Peyer's patch (tissue), 4 donors: ENCODE measurements at regions not wholly inside any gene's neighbourhood (a gene's known extent, or its start where the extent isn't known, plus 50 kb on each side); places are given as distances from the start of the nearest gene placed in this dataset.

Experiments used
- DNase-seq, 3 donors: peaks; one replicate each; pipeline ENCODE4 v3.0.0-alpha.2; 2017 to 2019
- H3K27ac ChIP-seq, 4 donors: fragments of 200-600 bp; sonication (generic); one replicate each; pipeline ENCODE4 v1.5.1; 2016 to 2019
- H3K27me3 ChIP-seq, 2 donors: fragments of 200-600 bp; sonication (generic); one replicate each; pipeline ENCODE4 v1.5.1; 2019
- H3K36me3 ChIP-seq, 3 donors: fragments of 200-600 bp; sonication (generic); one replicate each; pipeline ENCODE4 v1.5.1; 2016 to 2019
- H3K4me1 ChIP-seq, 4 donors: fragments of 200-600 bp; sonication (generic); one replicate each; pipeline ENCODE4 v1.5.1; 2016 to 2019
- H3K4me3 ChIP-seq, 4 donors: fragments of 200-600 bp; sonication (generic); 1 replicate in 3 of 4; 2 replicates in 1 of 4; pipeline ENCODE4 v1.5.1; 2016 to 2019; ENCODE audit warnings: mild to moderate bottlenecking in 1 of 4
- H3K9me3 ChIP-seq, 4 donors: fragments of 200-600 bp; sonication (generic); one replicate each; pipeline ENCODE4 v1.5.1; 2016 to 2019; ENCODE audit warnings: mild to moderate bottlenecking in 1 of 4
- CTCF ChIP-seq, 6 experiments: fragments of 450-650 bp in 4 of 6; fragments of 200-600 bp in 2 of 6; sonication (generic) in 1 of 6; IDR thresholded peaks; one replicate each; pipeline ENCODE4 v1.5.1; 2017 to 2019; ENCODE audit warnings: antibody characterized with exemption in 6 of 6, mild to moderate bottlenecking in 3 of 6, moderate library complexity in 1 of 6
- POLR2A ChIP-seq, 2 donors: fragments of 450-650 bp; IDR thresholded peaks; one replicate each; pipeline ENCODE4 v1.5.1; 2017; ENCODE audit warnings: antibody characterized with exemption in 2 of 2, mild to moderate bottlenecking in 2 of 2, moderate library complexity in 2 of 2

- H3K4me3 ChIP-seq: no peak overlapping the region
- no peak for DNase-seq
- H3K27me3 ChIP-seq: no peaks in the 10 kb centered on the region
- TF ChIP-seq CTCF (IDR thresholded peaks at IDR 0.05) (no peak), POLR2A (IDR thresholded peaks at IDR 0.05) (no peak)
- H3K4me1 ChIP-seq: no peaks in the 10 kb centered on the region
- no peak overlapping the region for H3K27ac ChIP-seq
- no peaks in the 10 kb centered on the region for H3K36me3 ChIP-seq
- no peaks in the 10 kb centered on the region for H3K9me3 ChIP-seq
Observed at GRCh38 chr1:224791362-224791941, 138.0 kb upstream of the DNAH14 start.

- TF ChIP-seq POLR2A (IDR thresholded peaks at IDR 0.05) (no peak), CTCF (IDR thresholded peaks at IDR 0.05) (no peak)
- DNase-seq: no peak
Observed at GRCh38 chr1:224795591-224795990, 133.9 kb upstream of the DNAH14 start.

GRCh38 chr1:224799083-224799482 is 130.4 kb upstream of the DNAH14 start:
- Histone ChIP-seq H3K9me3 (no peaks in the 10 kb centered on the region), H3K4me3 (no peak overlapping the region), H3K27me3 (no peaks in the 10 kb centered on the region), H3K36me3 (no peaks in the 10 kb centered on the region), H3K27ac (no peak overlapping the region), H3K4me1 (no peaks in the 10 kb centered on the region)
- DNase-seq: no peak
- TF ChIP-seq POLR2A (IDR thresholded peaks at IDR 0.05): no peak
- no peak for TF ChIP-seq CTCF (IDR thresholded peaks at IDR 0.05)

More at GRCh38 chr1:224795591-224795990, 133.9 kb upstream of the DNAH14 start:
- no peak overlapping the region for H3K4me3 ChIP-seq
- H3K9me3 ChIP-seq: no peaks in the 10 kb centered on the region
- H3K36me3 ChIP-seq: no peaks in the 10 kb centered on the region
- no peaks in the 10 kb centered on the region for H3K27me3 ChIP-seq
- no peaks in the 10 kb centered on the region for H3K4me1 ChIP-seq
- H3K27ac ChIP-seq: no peak overlapping the region

GRCh38 chr1:224800486-224801119 is 128.9 kb upstream of the DNAH14 start:
- Histone ChIP-seq H3K9me3 (no peaks in the 10 kb centered on the region), H3K4me1 (no peaks in the 10 kb centered on the region), H3K4me3 (no peak overlapping the region), H3K36me3 (no peaks in the 10 kb centered on the region), H3K27me3 (no peaks in the 10 kb centered on the region), H3K27ac (no peak overlapping the region)
- DNase-seq: no peak
- TF ChIP-seq POLR2A (IDR thresholded peaks at IDR 0.05): no peak
- TF ChIP-seq CTCF (IDR thresholded peaks at IDR 0.05): no peak

- TF ChIP-seq POLR2A (IDR thresholded peaks at IDR 0.05) (no peak), CTCF (IDR thresholded peaks at IDR 0.05) (no peak)
- Histone ChIP-seq H3K27me3 (no peaks in the 10 kb centered on the region), H3K9me3 (no peaks in the 10 kb centered on the region), H3K4me3 (no peak overlapping the region), H3K4me1 (no peaks in the 10 kb centered on the region), H3K27ac (no peak overlapping the region), H3K36me3 (no peaks in the 10 kb centered on the region)
- no peak for DNase-seq
Observed at GRCh38 chr1:224801844-224802490, 127.5 kb upstream of the DNAH14 start.
